HG03108 (cell line): ENCODE measurements at regions not wholly inside any gene's neighbourhood (a gene's known extent, or its start where the extent isn't known, plus 50 kb on each side); places are given as distances from the start of the nearest gene placed in this dataset.

Source experiments
- ATAC-seq: cut with Tn5 transposase; IDR thresholded peaks from one replicate; pipeline ENCODE4 v1.9.1; 2021; ENCODE audit warnings: moderate library complexity; ENCODE audit not compliant: unreplicated experiment

GRCh38 chr12:127334912-127335644, 931.9 kb upstream of the TMEM132C start:
- ATAC-seq = no peak

GRCh38 chr12:127336416-127336815, 930.6 kb upstream of the TMEM132C start:
- no peak for ATAC-seq

- no peak for ATAC-seq
Measured at GRCh38 chr12:127339065-127339464, 927.9 kb upstream of the TMEM132C start.

- ATAC-seq = no peak
Measured at GRCh38 chr12:127340381-127340780, 926.6 kb upstream of the TMEM132C start.

GRCh38 chr12:127342861-127343260, 924.1 kb upstream of the TMEM132C start:
- no peak for ATAC-seq

- no peak for ATAC-seq
Measured at GRCh38 chr12:127343940-127344339, 923.0 kb upstream of the TMEM132C start.

GRCh38 chr12:127351481-127352010, 915.4 kb upstream of the TMEM132C start:
- ATAC-seq = no peak

- ATAC-seq = no peak
Measured at GRCh38 chr12:127355061-127355841, 911.7 kb upstream of the TMEM132C start.

- no peak for ATAC-seq
Measured at GRCh38 chr12:127358888-127359287, 908.1 kb upstream of the TMEM132C start.

- no peak for ATAC-seq
Measured at GRCh38 chr12:127360580-127360979, 906.4 kb upstream of the TMEM132C start.

GRCh38 chr12:127362121-127362520, 904.8 kb upstream of the TMEM132C start:
- ATAC-seq = no peak

- ATAC-seq = no peak
Measured at GRCh38 chr12:127363392-127363791, 903.6 kb upstream of the TMEM132C start.

- no peak for ATAC-seq
Measured at GRCh38 chr12:127373559-127373958, 893.4 kb upstream of the TMEM132C start.

GRCh38 chr12:127374447-127374846, 892.5 kb upstream of the TMEM132C start:
- ATAC-seq = no peak

GRCh38 chr12:127381043-127381668, 885.8 kb upstream of the TMEM132C start:
- peak; percentile 64 for ATAC-seq

- no peak for ATAC-seq
Measured at GRCh38 chr12:127381681-127382080, 885.3 kb upstream of the TMEM132C start.

- ATAC-seq = no peak
Measured at GRCh38 chr12:127383281-127383680, 883.7 kb upstream of the TMEM132C start.

GRCh38 chr12:127386723-127387122, 880.2 kb upstream of the TMEM132C start:
- no peak for ATAC-seq

- ATAC-seq = no peak
Measured at GRCh38 chr12:127388985-127389384, 878.0 kb upstream of the TMEM132C start.

- no peak for ATAC-seq
Measured at GRCh38 chr12:127389923-127390322, 877.0 kb upstream of the TMEM132C start.

- ATAC-seq = no peak
Measured at GRCh38 chr12:127393465-127393864, 873.5 kb upstream of the TMEM132C start.

- no peak for ATAC-seq
Measured at GRCh38 chr12:127393896-127394295, 873.1 kb upstream of the TMEM132C start.
